ENCODE measurements at regions not wholly inside any gene's neighbourhood (a gene's known extent, or its start where the extent isn't known, plus 50 kb on each side); places are given as distances from the start of the nearest gene placed in this dataset.

DNA sequence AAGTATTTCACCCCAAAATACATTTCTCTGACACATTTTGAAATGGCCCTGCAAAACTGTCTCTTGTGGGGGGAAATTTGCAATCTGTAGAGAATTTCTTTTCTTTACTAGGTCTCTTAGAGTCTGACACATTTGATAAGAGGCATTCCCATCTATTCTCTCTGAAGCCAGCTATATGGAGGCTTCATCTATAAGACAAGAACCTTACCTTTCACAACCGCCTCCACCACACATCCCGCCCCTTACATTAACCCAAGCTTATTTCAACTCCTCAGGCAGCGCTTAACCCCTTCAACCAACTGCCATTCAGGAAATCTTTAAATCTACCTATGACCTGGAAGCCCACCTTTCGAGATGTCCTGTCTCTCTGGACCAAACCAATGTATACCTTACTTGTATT is 829.5 kb downstream of the TLE4 start:
- H3K27me3 ChIP-seq (ENCODE audit: control insufficient read depth, low read length): no peaks in the 10 kb centered on the region
- H3K36me3 ChIP-seq (ENCODE audit: control insufficient read depth, low read length): no peaks in the 10 kb centered on the region
- no peaks in the 10 kb centered on the region for H3K9me3 ChIP-seq (ENCODE audit: control insufficient read depth, insufficient read depth, low read length)
- H3K4me1 ChIP-seq (ENCODE audit: control insufficient read depth, low read length): no peaks in the 10 kb centered on the region
- no peaks in the 10 kb centered on the region for H3K9me2 ChIP-seq (replicated peaks; ENCODE audit: control insufficient read depth, low read length)
- TF ChIP-seq, protein P1, sequence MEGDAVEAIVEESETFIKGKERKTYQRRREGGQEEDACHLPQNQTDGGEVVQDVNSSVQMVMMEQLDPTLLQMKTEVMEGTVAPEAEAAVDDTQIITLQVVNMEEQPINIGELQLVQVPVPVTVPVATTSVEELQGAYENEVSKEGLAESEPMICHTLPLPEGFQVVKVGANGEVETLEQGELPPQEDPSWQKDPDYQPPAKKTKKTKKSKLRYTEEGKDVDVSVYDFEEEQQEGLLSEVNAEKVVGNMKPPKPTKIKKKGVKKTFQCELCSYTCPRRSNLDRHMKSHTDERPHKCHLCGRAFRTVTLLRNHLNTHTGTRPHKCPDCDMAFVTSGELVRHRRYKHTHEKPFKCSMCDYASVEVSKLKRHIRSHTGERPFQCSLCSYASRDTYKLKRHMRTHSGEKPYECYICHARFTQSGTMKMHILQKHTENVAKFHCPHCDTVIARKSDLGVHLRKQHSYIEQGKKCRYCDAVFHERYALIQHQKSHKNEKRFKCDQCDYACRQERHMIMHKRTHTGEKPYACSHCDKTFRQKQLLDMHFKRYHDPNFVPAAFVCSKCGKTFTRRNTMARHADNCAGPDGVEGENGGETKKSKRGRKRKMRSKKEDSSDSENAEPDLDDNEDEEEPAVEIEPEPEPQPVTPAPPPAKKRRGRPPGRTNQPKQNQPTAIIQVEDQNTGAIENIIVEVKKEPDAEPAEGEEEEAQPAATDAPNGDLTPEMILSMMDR (IDR thresholded peaks at IDR 0.05; ENCODE audit: low read depth, low read length, poor library complexity, severe bottlenecking): no peak
- no peak for TF ChIP-seq EZH2phosphoT487 (IDR thresholded peaks at IDR 0.05; ENCODE audit: borderline replicate concordance, low read length)
- no peaks in the 10 kb centered on the region for H3K79me2 ChIP-seq (ENCODE audit: control insufficient read depth, low read length)
- no peak overlapping the region for H3K4me2 ChIP-seq (ENCODE audit: low read length)
- H3F3A ChIP-seq (ENCODE audit: control insufficient read depth, insufficient read depth): no peaks in the 10 kb centered on the region
- no peak overlapping the region for H3K4me3 ChIP-seq (ENCODE audit: low read length)
- H3K27ac ChIP-seq (ENCODE audit: low read depth, low read length): no peak overlapping the region
- H4K20me1 ChIP-seq (ENCODE audit: control insufficient read depth, insufficient read depth, low read depth, low read length): no peaks in the 10 kb centered on the region

DNA sequence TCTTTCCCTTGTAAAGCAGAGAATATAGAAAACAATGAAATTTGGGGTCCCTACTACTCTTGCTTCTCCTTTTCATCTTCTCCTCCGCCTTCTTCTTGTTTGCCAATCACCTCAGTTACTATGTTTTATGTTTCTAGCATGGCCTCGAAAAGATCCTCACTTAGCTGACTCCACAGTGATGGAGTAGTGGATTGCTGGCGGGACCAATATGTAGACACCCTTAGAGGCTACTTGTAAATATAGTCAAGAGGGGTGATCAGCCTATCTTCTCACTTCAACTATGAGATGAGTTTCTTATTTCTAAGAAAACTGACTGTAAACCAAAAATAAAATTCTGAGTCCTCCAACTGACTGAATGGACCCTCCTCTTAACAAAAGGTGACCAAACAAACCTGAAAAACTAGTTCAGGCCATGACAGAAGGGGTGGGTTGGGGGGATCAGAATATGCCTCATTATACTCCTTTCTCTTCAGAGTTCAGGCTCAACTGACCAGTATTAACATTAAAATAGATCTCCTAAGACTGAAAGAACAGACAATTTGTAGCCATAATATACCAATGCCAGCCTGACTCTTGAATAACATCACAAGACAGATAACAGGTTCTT is 829.0 kb downstream of the TLE4 start:
- H3F3A ChIP-seq (ENCODE audit: control insufficient read depth, insufficient read depth): no peaks in the 10 kb centered on the region

DNA sequence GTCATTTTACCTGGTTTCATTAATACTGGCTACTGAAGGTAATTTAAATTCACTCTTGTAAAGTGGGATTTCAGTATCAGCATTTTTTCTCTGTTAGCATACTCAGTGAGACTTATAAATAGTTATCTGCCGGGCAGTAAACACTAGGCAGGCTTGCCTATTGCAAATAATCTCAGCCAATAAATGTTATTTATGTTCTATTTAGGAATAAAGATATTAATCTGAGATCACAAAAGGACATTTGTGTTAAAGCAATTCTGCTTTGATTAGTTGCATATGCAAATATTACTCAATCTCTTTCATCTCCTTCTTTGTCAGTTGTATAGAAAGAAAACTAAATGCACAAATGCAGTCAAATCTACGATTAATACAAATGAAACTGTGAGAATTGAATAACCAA is 827.8 kb downstream of the TLE4 start:
- Histone ChIP-seq H3K27ac (ENCODE audit: low read depth, low read length) (no peak overlapping the region), H3K36me3 (ENCODE audit: control insufficient read depth, low read length) (no peaks in the 10 kb centered on the region), H3K27me3 (ENCODE audit: control insufficient read depth, low read length) (no peaks in the 10 kb centered on the region), H3K9me3 (ENCODE audit: control insufficient read depth, insufficient read depth, low read length) (no peaks in the 10 kb centered on the region), H3F3A (ENCODE audit: control insufficient read depth, insufficient read depth) (no peaks in the 10 kb centered on the region), H4K20me1 (ENCODE audit: control insufficient read depth, insufficient read depth, low read depth, low read length) (no peaks in the 10 kb centered on the region), H3K4me2 (ENCODE audit: low read length) (no peak overlapping the region), H3K4me1 (ENCODE audit: control insufficient read depth, low read length) (no peaks in the 10 kb centered on the region), H3K4me3 (ENCODE audit: low read length) (no peak overlapping the region), H3K9me2 (replicated peaks; ENCODE audit: control insufficient read depth, low read length) (no peaks in the 10 kb centered on the region), H3K79me2 (ENCODE audit: control insufficient read depth, low read length) (no peaks in the 10 kb centered on the region)
- no peak for TF ChIP-seq EZH2phosphoT487 (IDR thresholded peaks at IDR 0.05; ENCODE audit: borderline replicate concordance, low read length)
- TF ChIP-seq, protein P1 (IDR thresholded peaks at IDR 0.05; ENCODE audit: low read depth, low read length, poor library complexity, severe bottlenecking): no peak

More for the DNA sequence above, 829.0 kb downstream of the TLE4 start:
- Histone ChIP-seq H3K36me3 (ENCODE audit: control insufficient read depth, low read length) (no peaks in the 10 kb centered on the region), H3K4me2 (ENCODE audit: low read length) (no peak overlapping the region), H3K9me3 (ENCODE audit: control insufficient read depth, insufficient read depth, low read length) (no peaks in the 10 kb centered on the region), H3K79me2 (ENCODE audit: control insufficient read depth, low read length) (no peaks in the 10 kb centered on the region), H3K9me2 (replicated peaks; ENCODE audit: control insufficient read depth, low read length) (no peaks in the 10 kb centered on the region), H3K4me1 (ENCODE audit: control insufficient read depth, low read length) (no peaks in the 10 kb centered on the region), H3K27ac (ENCODE audit: low read depth, low read length) (no peak overlapping the region), H3K27me3 (ENCODE audit: control insufficient read depth, low read length) (no peaks in the 10 kb centered on the region), H3K4me3 (ENCODE audit: low read length) (no peak overlapping the region), H4K20me1 (ENCODE audit: control insufficient read depth, insufficient read depth, low read depth, low read length) (no peaks in the 10 kb centered on the region)
- no peak for TF ChIP-seq EZH2phosphoT487 (IDR thresholded peaks at IDR 0.05; ENCODE audit: borderline replicate concordance, low read length)
- TF ChIP-seq, protein P1 (IDR thresholded peaks at IDR 0.05; ENCODE audit: low read depth, low read length, poor library complexity, severe bottlenecking): no peak
